ENCODE measurements at regions not wholly inside any gene's neighbourhood (a gene's known extent, or its start where the extent isn't known, plus 50 kb on each side); places are given as distances from the start of the nearest gene placed in this dataset.

DNA sequence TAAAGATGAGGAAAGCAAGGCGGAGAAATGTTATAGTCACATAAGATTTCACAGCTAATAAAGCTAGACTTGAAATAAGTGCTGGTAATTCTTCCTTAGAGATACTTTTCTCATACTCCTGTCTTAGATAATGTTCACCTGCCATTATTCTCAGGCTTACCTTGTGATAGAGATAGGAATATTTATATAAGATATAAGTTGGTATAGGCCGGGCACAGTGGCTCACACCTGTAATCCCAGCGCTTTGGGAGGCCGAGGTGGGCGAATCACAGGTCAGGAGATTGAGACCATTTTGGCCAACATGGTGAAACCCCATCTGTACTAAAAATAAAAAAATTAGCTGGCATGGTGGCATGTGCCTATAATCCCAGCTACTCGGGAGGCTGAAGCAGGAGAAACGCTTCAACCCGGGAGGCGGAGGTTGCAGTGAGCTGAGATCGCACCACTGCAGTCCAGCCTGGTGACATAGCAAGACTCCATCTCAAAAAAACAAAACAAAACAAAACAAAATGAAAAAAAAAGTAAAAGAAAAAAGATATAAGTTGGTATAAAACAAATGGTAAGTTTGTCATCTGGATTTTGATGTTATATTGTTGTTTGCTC is 1918.4 kb downstream of the MAT2B start:
- TF ChIP-seq, protein P1, sequence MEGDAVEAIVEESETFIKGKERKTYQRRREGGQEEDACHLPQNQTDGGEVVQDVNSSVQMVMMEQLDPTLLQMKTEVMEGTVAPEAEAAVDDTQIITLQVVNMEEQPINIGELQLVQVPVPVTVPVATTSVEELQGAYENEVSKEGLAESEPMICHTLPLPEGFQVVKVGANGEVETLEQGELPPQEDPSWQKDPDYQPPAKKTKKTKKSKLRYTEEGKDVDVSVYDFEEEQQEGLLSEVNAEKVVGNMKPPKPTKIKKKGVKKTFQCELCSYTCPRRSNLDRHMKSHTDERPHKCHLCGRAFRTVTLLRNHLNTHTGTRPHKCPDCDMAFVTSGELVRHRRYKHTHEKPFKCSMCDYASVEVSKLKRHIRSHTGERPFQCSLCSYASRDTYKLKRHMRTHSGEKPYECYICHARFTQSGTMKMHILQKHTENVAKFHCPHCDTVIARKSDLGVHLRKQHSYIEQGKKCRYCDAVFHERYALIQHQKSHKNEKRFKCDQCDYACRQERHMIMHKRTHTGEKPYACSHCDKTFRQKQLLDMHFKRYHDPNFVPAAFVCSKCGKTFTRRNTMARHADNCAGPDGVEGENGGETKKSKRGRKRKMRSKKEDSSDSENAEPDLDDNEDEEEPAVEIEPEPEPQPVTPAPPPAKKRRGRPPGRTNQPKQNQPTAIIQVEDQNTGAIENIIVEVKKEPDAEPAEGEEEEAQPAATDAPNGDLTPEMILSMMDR (IDR thresholded peaks at IDR 0.05 in 8 of 11, conservative IDR thresholded peaks at IDR 0.05 in 3 of 11), result no peak
- no peak for TF ChIP-seq POLR2A (IDR thresholded peaks at IDR 0.05)
- TF ChIP-seq POLR2AphosphoS5 (IDR thresholded peaks at IDR 0.05), result no peak
